ENCODE measurements at regions not wholly inside any gene's neighbourhood (a gene's known extent, or its start where the extent isn't known, plus 50 kb on each side); places are given as distances from the start of the nearest gene placed in this dataset.

DNA sequence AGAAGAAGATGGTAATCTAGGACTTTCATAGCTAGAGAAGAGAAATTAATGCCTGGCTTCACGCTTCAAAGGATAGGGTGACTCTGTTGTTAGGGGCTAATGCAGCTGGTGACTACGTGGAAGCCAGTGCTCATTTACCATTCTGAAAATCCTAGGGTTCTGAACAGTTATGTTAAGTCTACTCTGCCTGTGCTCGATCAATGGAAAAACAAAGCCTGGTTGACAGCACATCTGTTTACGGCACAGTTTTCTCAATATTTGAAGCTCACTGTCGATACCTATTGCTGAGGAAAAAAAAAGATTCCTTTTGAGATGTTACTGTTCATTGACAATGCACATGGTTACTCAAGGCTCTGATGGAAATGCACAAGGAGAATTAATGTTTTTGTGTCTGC is 182.6 kb upstream of the NUDT6 start:
- Histone ChIP-seq H3K27ac (no peak overlapping the region), H3K9me3 (no peaks in the 10 kb centered on the region), H3K4me1 (peaks cover 3% of the 10 kb centered on the region), H3K4me3 (no peak overlapping the region), H3K27me3 (no peaks in the 10 kb centered on the region), H3K36me3 (replicated peaks in 1 of 2; ENCODE audit: insufficient read depth in 1 of 2, low read depth in 2 of 2) (no peaks in the 10 kb centered on the region)
- ATAC-seq = no peak
- intact Hi-C loops (cut with DNase I) = no loop called here
- DNase-seq = no peak
- WGBS, 2 donors = 76 to 87% methylated on average over 5 of the region's 5 CpGs
- TF ChIP-seq, protein P1, sequence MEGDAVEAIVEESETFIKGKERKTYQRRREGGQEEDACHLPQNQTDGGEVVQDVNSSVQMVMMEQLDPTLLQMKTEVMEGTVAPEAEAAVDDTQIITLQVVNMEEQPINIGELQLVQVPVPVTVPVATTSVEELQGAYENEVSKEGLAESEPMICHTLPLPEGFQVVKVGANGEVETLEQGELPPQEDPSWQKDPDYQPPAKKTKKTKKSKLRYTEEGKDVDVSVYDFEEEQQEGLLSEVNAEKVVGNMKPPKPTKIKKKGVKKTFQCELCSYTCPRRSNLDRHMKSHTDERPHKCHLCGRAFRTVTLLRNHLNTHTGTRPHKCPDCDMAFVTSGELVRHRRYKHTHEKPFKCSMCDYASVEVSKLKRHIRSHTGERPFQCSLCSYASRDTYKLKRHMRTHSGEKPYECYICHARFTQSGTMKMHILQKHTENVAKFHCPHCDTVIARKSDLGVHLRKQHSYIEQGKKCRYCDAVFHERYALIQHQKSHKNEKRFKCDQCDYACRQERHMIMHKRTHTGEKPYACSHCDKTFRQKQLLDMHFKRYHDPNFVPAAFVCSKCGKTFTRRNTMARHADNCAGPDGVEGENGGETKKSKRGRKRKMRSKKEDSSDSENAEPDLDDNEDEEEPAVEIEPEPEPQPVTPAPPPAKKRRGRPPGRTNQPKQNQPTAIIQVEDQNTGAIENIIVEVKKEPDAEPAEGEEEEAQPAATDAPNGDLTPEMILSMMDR (IDR thresholded peaks at IDR 0.05) = no peak
- TF ChIP-seq POLR2A (IDR thresholded peaks at IDR 0.05) = no peak

DNA sequence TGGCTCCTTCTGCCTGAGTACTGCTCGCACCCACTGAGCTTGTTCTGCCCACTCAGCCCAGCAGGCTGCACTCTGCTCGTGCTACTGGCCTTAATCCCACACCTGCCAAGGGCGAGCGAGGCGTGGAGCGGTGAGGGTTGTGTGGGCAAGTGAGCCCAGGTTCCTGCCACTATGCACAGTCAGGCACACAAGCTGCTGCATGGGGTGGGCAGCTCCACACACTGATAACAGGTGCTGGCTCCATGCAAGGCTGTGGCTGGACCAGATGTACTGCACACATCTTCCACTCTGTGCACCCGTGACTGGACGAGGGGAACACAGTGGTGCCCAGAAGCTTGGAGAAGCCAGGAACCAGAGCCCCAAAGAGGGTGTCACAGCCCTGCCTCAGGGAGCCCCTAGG is 184.3 kb upstream of the NUDT6 start:
- 91 to 94% methylated on average over 6 to 8 of the region's 8 CpGs for WGBS, 2 donors
- H3K9me3 ChIP-seq = no peaks in the 10 kb centered on the region
- no peak overlapping the region for H3K4me3 ChIP-seq
- H3K27me3 ChIP-seq = no peaks in the 10 kb centered on the region
- ATAC-seq (no peak), DNase-seq (no peak)
- H3K27ac ChIP-seq = no peak overlapping the region
- intact Hi-C loops (cut with DNase I) = no loop called here
- H3K4me1 ChIP-seq = peaks cover 5% of the 10 kb centered on the region
- no peaks in the 10 kb centered on the region for H3K36me3 ChIP-seq (replicated peaks in 1 of 2; ENCODE audit: insufficient read depth in 1 of 2, low read depth in 2 of 2)
- no peak for TF ChIP-seq POLR2A (IDR thresholded peaks at IDR 0.05)
- TF ChIP-seq, protein P1 (IDR thresholded peaks at IDR 0.05) = no peak

DNA sequence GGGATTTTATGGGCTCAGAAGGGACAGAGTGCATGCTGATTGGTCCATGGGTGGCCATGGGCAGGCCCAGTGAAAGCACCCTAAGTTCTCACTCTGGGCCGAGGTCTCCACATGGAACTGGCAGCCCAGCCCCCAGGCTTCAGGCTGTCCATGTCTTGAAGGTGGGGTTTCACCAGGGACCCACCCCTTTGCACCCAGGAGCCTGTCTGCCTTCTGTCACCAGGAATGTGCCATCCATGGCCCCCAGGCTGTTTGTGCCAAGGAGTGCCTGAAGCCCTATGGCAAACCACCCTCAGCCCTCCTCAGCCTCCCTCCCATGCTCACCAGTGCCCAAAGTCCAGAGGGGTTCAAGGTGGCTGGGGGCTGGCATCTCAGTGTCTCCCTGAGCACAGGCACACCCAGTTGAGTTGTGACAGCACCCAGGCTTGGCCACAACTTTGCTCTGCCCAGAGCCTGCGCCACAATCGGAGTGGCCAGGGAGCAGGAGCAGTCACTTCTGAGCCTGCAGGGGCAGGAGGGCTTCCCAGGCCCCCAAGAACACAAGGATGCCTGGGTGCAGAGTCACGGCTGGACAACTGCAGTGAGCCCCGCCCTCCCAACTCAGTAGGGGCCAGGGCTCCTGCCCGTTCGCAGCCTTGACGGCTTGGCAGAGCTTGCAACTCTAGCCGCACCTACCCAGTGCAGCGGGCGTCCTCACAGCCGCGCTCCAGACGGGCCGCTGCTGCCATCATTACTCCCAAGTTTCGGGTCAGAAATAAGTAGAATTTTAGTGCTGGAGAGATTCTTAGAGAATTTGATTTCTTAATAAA is 185.3 kb upstream of the NUDT6 start:
- H3K36me3 ChIP-seq (replicated peaks in 1 of 2; ENCODE audit: insufficient read depth in 1 of 2, low read depth in 2 of 2) = no peaks in the 10 kb centered on the region
- no peaks in the 10 kb centered on the region for H3K9me3 ChIP-seq
- no peak overlapping the region for H3K27ac ChIP-seq
- H3K27me3 ChIP-seq = no peaks in the 10 kb centered on the region
- no peak overlapping the region for H3K4me3 ChIP-seq
- DNase-seq (no peak), ATAC-seq (no peak)
- 88 to 90% methylated on average over 9 to 16 of the region's 16 CpGs for WGBS, 2 donors
- TF ChIP-seq, protein P1 (IDR thresholded peaks at IDR 0.05) = no peak
- TF ChIP-seq POLR2A (IDR thresholded peaks at IDR 0.05) = no peak
- peaks cover 5% of the 10 kb centered on the region for H3K4me1 ChIP-seq
- intact Hi-C loops (cut with DNase I) = no loop called here

DNA sequence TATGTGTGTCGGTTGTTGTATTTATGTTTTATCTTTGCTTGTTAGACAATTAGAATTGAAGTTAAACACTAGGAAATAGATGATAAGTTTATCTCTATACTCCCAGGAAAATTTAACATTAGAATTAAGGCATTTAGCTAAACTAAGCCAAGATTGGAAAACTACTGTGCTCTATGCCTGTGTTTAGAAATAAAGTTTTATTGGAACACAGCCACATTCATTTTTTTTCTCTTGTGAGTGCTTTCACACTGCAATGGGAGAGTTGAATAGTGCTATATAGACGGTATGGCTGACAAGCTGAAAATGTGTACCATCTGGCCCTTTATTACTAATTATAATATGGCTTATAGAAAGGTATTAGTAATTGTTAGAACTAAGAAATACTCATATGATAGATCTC is 186.7 kb upstream of the NUDT6 start:
- Histone ChIP-seq H3K27me3 (no peaks in the 10 kb centered on the region), H3K4me3 (no peak overlapping the region), H3K9me3 (no peaks in the 10 kb centered on the region), H3K27ac (no peak overlapping the region), H3K36me3 (replicated peaks in 1 of 2; ENCODE audit: insufficient read depth in 1 of 2, low read depth in 2 of 2) (no peaks in the 10 kb centered on the region), H3K4me1 (peaks cover 5% of the 10 kb centered on the region)
- TF ChIP-seq, protein P1 (IDR thresholded peaks at IDR 0.05) = no peak
- TF ChIP-seq POLR2A (IDR thresholded peaks at IDR 0.05) = no peak
- DNase-seq (no peak), ATAC-seq (no peak)
- intact Hi-C loops (cut with DNase I) = no loop called here
- 78 to 80% methylated on average over 2 of the region's 2 CpGs for WGBS, 2 donors

DNA sequence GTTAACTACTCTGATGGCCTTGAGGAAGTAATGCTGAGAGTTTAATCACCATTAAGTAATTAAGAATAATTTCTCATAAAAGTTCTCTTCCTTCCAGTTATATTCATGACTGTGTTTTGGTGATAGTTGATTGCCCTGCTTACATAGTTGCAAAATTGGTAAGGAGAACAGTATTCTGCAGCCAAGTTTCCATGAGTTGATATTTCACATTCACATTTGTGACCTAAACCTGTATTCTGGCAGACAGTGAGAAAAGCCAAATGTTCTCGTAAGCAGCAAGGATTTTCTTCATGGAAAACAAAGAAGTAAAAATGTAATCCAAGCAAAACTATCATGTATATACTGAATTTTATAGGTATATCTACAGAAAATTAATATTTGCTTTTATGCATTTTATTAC is 187.8 kb upstream of the NUDT6 start:
- TF ChIP-seq, protein P1 (IDR thresholded peaks at IDR 0.05) = no peak
- TF ChIP-seq POLR2A (IDR thresholded peaks at IDR 0.05) = no peak
- no peak overlapping the region for H3K4me3 ChIP-seq
- H3K27ac ChIP-seq = no peak overlapping the region
- WGBS, 2 donors = 24 to 33% methylated on average over 1 of the region's 1 CpG
- no peaks in the 10 kb centered on the region for H3K27me3 ChIP-seq
- ATAC-seq = no peak
- DNase-seq = no peak
- H3K9me3 ChIP-seq = no peaks in the 10 kb centered on the region
- H3K36me3 ChIP-seq (replicated peaks in 1 of 2; ENCODE audit: insufficient read depth in 1 of 2, low read depth in 2 of 2) = no peaks in the 10 kb centered on the region
- peaks cover 5% of the 10 kb centered on the region for H3K4me1 ChIP-seq
- intact Hi-C loops (cut with DNase I) = no loop called here
